HG03342 (cell line): ENCODE measurements at regions not wholly inside any gene's neighbourhood (a gene's known extent, or its start where the extent isn't known, plus 50 kb on each side); places are given as distances from the start of the nearest gene placed in this dataset.
"Not testable (repeated sequence)": the region's sequence is repeated elsewhere in the genome, so short reads cannot be mapped to it uniquely, and the experiment has no call there.

Experiments used
- ATAC-seq: cut with Tn5 transposase; IDR thresholded peaks from one replicate; pipeline ENCODE4 v1.9.1; 2021; ENCODE audit warnings: mild to moderate bottlenecking, moderate library complexity; ENCODE audit not compliant: unreplicated experiment

- no peak for ATAC-seq
Measured at GRCh38 chr6:5840734-5841390, 165.9 kb downstream of the NRN1 start.

- no peak for ATAC-seq
Measured at GRCh38 chr6:5838656-5839396, 167.9 kb downstream of the NRN1 start.

DNA sequence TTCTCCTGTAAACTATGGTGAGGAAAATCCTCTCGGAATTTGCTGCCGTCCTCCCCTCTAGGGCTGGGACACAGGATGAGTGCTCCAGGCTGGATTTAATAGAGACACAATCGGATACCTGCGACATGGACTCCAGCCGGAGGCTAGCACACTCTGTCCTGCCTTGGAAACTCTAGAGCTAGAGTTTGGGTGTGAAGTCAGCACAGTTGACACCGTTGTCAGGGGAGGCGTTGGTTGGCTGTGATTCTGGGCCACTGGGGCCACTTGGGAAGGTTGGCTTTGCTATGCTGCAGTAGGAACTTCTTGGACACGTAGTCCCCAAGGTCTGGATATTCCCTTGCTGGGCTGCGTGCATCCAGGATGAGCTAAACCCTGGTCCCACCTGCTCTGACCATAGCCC lies 169.4 kb downstream of the NRN1 start:
- ATAC-seq = no peak

DNA sequence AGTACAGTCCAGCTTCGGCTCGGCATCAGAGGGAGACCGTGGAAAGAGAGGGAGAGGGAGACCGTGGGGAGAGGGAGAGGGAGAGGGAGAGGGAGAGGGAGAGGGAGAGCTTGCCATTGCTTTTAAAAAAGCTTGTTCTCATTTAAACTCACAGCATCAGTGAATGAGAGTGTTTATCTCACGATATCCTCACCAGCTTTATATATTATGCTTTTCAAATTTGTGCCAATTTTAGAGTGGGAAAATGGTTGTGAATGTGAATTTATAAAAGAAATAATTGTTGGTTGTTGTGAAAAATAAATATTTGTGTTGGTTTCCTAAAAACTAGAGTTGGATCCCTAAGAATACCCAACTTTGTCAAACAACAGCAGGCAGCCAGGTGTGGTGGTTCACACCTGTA lies 170.1 kb downstream of the NRN1 start:
- not testable (repeated sequence) for ATAC-seq

- no peak for ATAC-seq
Measured at GRCh38 chr6:5833120-5833519, 173.6 kb downstream of the NRN1 start.

- ATAC-seq = no peak
Measured at GRCh38 chr6:5832668-5833067, 174.1 kb downstream of the NRN1 start.

GRCh38 chr6:5831219-5831862 lies 175.4 kb downstream of the NRN1 start:
- peak; percentile 49 for ATAC-seq

- ATAC-seq = no peak
Measured at GRCh38 chr6:5828296-5828695, 178.4 kb downstream of the NRN1 start.

DNA sequence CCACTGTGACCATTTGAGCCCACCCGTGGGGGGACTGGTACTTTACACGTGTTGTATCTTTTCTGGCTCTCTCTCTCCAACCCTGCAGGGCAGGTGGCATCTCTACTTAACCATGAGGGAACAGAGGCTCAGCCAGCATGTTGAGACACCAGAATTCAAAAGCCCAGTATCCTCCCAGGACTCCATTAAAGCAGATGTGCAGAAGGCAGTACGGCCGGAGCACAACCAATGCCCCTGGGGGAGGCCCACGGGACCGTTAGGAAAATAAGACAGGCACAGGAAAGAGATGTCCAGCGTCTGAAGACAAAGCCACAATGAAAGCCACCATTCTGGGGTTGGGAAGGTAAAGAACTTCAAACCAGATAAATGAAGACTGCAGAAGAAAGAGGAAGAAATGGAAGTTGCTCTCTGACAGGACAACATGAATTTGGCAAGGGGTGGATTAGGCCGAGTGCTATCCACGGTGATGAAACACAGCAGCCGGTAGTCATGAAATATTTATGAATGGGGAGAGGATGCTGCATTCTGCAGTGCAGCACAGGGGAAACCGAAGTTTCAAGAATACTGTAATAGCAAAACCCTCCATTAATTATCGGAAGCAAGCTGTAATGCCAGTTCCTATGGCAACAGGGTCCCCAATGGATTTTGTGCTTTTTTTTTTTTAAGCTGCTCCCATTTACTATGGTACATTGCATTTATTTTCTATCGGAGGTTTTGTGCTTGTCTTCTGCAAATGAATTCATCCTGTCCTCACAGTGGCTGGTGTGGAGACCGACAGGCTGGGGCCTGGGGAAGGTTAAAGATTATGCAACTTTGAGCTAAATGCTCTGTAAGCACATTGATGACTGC lies 179.4 kb downstream of the NRN1 start:
- no peak for ATAC-seq

DNA sequence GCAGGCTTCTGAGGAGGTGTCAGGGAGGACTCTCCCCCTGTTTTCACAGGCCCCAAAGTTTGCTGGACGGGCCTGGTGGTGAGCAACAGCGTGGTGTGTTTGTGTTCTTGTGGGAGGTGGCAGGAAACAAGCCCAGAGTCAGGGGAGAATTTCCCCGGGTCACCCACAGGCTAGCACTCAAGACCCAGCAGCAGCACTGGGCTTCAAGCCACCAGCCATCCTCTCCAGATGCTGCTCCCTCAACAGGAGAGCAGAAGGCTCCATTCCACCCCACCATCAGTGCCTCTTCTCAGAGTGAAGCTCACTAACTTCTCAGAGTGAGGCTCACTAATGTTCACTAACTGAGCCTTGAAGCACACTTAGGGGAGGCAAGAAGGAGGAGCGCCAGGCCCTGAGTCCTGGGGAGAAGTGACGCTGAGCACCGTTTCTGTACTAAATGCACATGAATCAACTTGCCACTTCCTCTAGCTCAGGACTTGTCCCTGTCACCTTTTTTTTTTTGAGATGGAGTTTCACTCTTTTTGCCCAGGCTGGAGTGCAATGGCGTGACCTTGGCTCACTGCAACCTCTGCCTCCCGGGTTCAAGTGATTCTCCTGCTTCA lies 182.2 kb downstream of the NRN1 start:
- ATAC-seq = not testable (repeated sequence)
